HepG2 (cell line): ENCODE measurements at regions not wholly inside any gene's neighbourhood (a gene's known extent, or its start where the extent isn't known, plus 50 kb on each side); places are given as distances from the start of the nearest gene placed in this dataset.
A peak's percentile ranks its signal among the peaks of the same experiment; 100 is the strongest.

Experiments
- ATAC-seq: fragments of 200-7000 bp; cut with Tn5 transposase; 3 replicates; pipeline ENCODE4 v1.9.1; 2020; ENCODE audit warnings: mild to moderate bottlenecking, moderate library complexity
- BruUV-seq: library from RNA; stranded (reverse); fragments of 400-500 nt; replicated peaks from 2 replicates; lab custom pipeline; 2021; lab: Mats Ljungman, UMichigan
- CTCF ChIA-PET: fragments of 300-600 bp; formaldehyde crosslinking; extraction: SDS; loops from one replicate; lab custom pipeline; 2021; ENCODE audit warnings: low total read pairs, inconsistent platforms, low intra/inter-chr PET ratio; lab: Yijun Ruan, JAX
- POLR2A ChIA-PET: fragments of 350-600 bp; sonication (Branson Sonifier 250); formaldehyde crosslinking; loops from one replicate; lab custom pipeline; 2020; ENCODE audit warnings: antibody characterized with exemption, inconsistent platforms; lab: Yijun Ruan, JAX
- DNase-seq: peaks from one replicate; pipeline ENCODE4 v3.0.0-alpha.2; 2015; ENCODE audit warnings: low spot score
- FAIRE-seq: peaks from 3 replicates; lab custom pipeline; 2011; peaks lifted over from hg19 to GRCh38; lab: Jason Lieb, UNC
- H2AFZ ChIP-seq: one replicate; pipeline ENCODE4 v1.6.1; 2011; ENCODE audit warnings: low read length, inconsistent platforms
- H3K27ac ChIP-seq: fragments of 300-600 bp; 3 replicates; pipeline ENCODE4 v1.8.0; 2011; ENCODE audit warnings: mixed run types, mild to moderate bottlenecking, mixed read lengths, low read length, inconsistent platforms; ENCODE audit not compliant: insufficient read depth; ENCODE audit errors: extremely low read length
- H3K27me3 ChIP-seq, 2 experiments: fragments of 200-600 bp in 1 of 2; 2 replicates in 1 of 2; 3 replicates in 1 of 2; pipeline versions ENCODE4 v1.6.0 to v1.8.0; 2011; ENCODE audit warnings: low read length in 2 of 2, mild to moderate bottlenecking in 2 of 2, moderate library complexity in 2 of 2, inconsistent platforms in 1 of 2; ENCODE audit not compliant: insufficient read depth in 2 of 2, control insufficient read depth in 1 of 2
- H3K36me3 ChIP-seq, 2 experiments: fragments of 200-600 bp in 1 of 2; replicated peaks in 1 of 2; 2 replicates in 1 of 2; 3 replicates in 1 of 2; pipeline versions ENCODE4 v1.5.1 to v1.8.0; 2011; ENCODE audit warnings: low read length in 2 of 2, inconsistent platforms in 1 of 2; ENCODE audit not compliant: insufficient read depth in 2 of 2, control insufficient read depth in 1 of 2
- H3K4me1 ChIP-seq: 2 replicates; pipeline ENCODE4 v1.5.1; 2012; ENCODE audit warnings: low read length, inconsistent platforms; ENCODE audit not compliant: insufficient read depth
- H3K4me2 ChIP-seq: 2 replicates; pipeline ENCODE4 v1.6.0; 2011; ENCODE audit warnings: low read depth, low read length, inconsistent platforms
- H3K4me3 ChIP-seq, 3 experiments: fragments of 200-600 bp in 1 of 3; sonication (generic), shearing (Covaris generic) in 1 of 3; replicated peaks in 1 of 3; 2 replicates each; pipeline ENCODE4 v1.5.1; 2011 to 2016; ENCODE audit warnings: low read length in 3 of 3, inconsistent platforms in 2 of 3, low read depth in 2 of 3, mild to moderate bottlenecking in 2 of 3, control low read depth in 1 of 3, mixed read lengths in 1 of 3; ENCODE audit not compliant: insufficient read depth in 1 of 3
- H3K79me2 ChIP-seq: one replicate; pipeline ENCODE4 v1.6.1; 2011; ENCODE audit warnings: low read length, inconsistent platforms; ENCODE audit not compliant: insufficient read depth
- H3K9ac ChIP-seq: 2 replicates; pipeline ENCODE4 v1.6.0; 2011; ENCODE audit warnings: mild to moderate bottlenecking, low read depth, low read length, inconsistent platforms; ENCODE audit not compliant: insufficient read depth
- H3K9me3 ChIP-seq: 2 replicates; pipeline ENCODE4 v1.5.1; 2012; ENCODE audit warnings: mild to moderate bottlenecking, low read length
- H4K20me1 ChIP-seq: 2 replicates; pipeline ENCODE4 v1.6.0; 2011; ENCODE audit warnings: inconsistent platforms, mild to moderate bottlenecking, low read length, moderate library complexity; ENCODE audit not compliant: insufficient read depth
- ATF1 ChIP-seq: IDR thresholded peaks from 2 replicates; pipeline ENCODE4 v1.6.1; 2016; ENCODE audit warnings: mild to moderate bottlenecking, control low read depth
- CEBPB ChIP-seq: IDR thresholded peaks from 2 replicates; pipeline ENCODE4 v1.6.1; 2011; ENCODE audit warnings: low read depth, low read length, improper control_type of control experiment, borderline replicate concordance
- RARG ChIP-seq: sonication (generic); formaldehyde crosslinking; IDR thresholded peaks from 2 replicates; pipeline ENCODE4 v1.4.0; 2020; ENCODE audit warnings: low read depth, mild to moderate bottlenecking, missing genetic modification reagents
- RFXANK ChIP-seq: IDR thresholded peaks from 2 replicates; pipeline ENCODE4 v1.6.1; 2016
- ZNF20 ChIP-seq: sonication (generic); formaldehyde crosslinking; IDR thresholded peaks from 2 replicates; pipeline ENCODE4 v1.4.0; 2020; ENCODE audit warnings: mild to moderate bottlenecking, moderate library complexity, missing genetic modification reagents
- ZNF619 ChIP-seq: sonication (generic); formaldehyde crosslinking; IDR thresholded peaks from 2 replicates; pipeline ENCODE4 v1.4.0; 2020; ENCODE audit warnings: mild to moderate bottlenecking, missing genetic modification reagents
- ZNF644 ChIP-seq: IDR thresholded peaks from 2 replicates; pipeline ENCODE4 v1.6.1; 2016; ENCODE audit warnings: low read depth
- WGBS: methylation state at CpG from one replicate; pipeline ENCODE4 v1.1.6; 2017; ENCODE audit warnings: low lambda C conversion rate; 5-methylcytosine and 5-hydroxymethylcytosine counted together
- in situ Hi-C: cut with HindIII; loops from 2 replicates; pipeline ENCODE4 v1.10.0; 2017; ENCODE audit warnings: low pct_unique_long_range_greater_than_20kb; ENCODE audit not compliant: extremely low pct_ligation_motif_present
- intact Hi-C: fragments of 100-400 bp; cut with micrococcal nuclease; formaldehyde crosslinking; loops from one replicate; pipeline ENCODE4 v1.10.0; 2022; ENCODE audit not compliant: unreplicated experiment
- TF ChIP-seq, protein P1 (sequence below): IDR thresholded peaks from 2 replicates; pipeline ENCODE4 v1.6.1; 2016; ENCODE audit warnings: missing compliant biosample characterization, missing genetic modification reagents, borderline replicate concordance
- TF ChIP-seq, protein P2 (sequence below): sonication (generic); formaldehyde crosslinking; IDR thresholded peaks from 2 replicates; pipeline ENCODE4 v1.4.0; 2020; ENCODE audit warnings: mild to moderate bottlenecking, missing genetic modification reagents
- TF ChIP-seq, protein P3 (sequence below): sonication (generic); formaldehyde crosslinking; IDR thresholded peaks from 2 replicates; pipeline ENCODE4 v1.5.1; 2020; ENCODE audit warnings: mild to moderate bottlenecking, missing genetic modification reagents
- TF ChIP-seq, protein P4 (sequence below): fragments of 450-650 bp; IDR thresholded peaks from 2 replicates; pipeline ENCODE4 v1.6.1; 2016

DNA sequence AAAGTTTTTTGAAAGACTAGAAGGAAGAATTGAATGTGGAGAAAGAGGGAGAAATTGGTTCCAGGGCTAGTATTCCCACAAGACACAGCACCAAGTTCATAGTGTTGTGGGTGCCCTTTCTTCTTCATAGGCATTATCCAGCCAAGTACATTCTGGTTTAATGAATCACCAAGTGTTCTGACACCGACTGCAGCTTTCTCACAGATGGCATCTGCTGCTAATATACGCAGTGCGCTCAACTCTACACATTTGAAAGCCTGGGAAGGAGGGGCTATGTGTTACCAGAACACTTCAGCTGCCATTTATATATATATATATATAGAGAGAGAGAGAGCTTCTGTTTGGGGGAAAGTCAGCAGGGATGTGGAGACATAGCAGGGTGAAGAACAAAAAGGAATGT lies 1168.4 kb downstream of the GATA3 start (continued):
- TF ChIP-seq ZNF644 (CRISPR knock-in tag) (no peak), ZNF20 (CRISPR knock-in tag) (no peak), ATF1 (CRISPR knock-in tag) (no peak), RARG (CRISPR knock-in tag) (no peak), RFXANK (CRISPR knock-in tag) (no peak)
- TF ChIP-seq, protein P1, sequence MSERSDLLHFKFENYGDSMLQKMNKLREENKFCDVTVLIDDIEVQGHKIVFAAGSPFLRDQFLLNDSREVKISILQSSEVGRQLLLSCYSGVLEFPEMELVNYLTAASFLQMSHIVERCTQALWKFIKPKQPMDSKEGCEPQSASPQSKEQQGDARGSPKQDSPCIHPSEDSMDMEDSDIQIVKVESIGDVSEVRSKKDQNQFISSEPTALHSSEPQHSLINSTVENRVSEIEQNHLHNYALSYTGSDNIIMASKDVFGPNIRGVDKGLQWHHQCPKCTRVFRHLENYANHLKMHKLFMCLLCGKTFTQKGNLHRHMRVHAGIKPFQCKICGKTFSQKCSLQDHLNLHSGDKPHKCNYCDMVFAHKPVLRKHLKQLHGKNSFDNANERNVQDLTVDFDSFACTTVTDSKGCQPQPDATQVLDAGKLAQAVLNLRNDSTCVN (CRISPR knock-in tag), result no peak
- TF ChIP-seq, protein P2, sequence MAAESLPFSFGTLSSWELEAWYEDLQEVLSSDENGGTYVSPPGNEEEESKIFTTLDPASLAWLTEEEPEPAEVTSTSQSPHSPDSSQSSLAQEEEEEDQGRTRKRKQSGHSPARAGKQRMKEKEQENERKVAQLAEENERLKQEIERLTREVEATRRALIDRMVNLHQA (CRISPR knock-in tag), result no peak
- TF ChIP-seq, protein P3, sequence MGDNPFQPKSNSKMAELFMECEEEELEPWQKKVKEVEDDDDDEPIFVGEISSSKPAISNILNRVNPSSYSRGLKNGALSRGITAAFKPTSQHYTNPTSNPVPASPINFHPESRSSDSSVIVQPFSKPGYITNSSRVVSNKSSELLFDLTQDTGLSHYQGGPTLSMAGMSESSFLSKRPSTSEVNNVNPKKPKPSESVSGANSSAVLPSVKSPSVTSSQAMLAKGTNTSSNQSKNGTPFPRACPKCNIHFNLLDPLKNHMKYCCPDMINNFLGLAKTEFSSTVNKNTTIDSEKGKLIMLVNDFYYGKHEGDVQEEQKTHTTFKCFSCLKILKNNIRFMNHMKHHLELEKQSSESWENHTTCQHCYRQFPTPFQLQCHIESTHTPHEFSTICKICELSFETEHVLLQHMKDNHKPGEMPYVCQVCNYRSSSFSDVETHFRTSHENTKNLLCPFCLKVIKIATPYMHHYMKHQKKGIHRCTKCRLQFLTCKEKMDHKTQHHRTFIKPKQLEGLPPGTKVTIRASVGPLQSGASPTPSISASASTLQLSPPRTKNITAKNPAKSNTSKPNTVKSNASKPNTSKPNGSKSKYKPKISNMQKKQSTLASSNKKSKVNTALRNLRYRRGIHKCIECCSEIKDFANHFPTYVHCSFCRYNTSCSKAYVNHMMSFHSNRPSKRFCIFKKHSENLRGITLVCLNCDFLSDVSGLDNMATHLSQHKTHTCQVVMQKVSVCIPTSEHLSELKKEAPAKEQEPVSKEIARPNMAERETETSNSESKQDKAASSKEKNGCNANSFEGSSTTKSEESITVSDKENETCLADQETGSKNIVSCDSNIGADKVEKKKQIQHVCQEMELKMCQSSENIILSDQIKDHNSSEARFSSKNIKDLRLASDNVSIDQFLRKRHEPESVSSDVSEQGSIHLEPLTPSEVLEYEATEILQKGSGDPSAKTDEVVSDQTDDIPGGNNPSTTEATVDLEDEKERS (CRISPR knock-in tag), result no peak

DNA sequence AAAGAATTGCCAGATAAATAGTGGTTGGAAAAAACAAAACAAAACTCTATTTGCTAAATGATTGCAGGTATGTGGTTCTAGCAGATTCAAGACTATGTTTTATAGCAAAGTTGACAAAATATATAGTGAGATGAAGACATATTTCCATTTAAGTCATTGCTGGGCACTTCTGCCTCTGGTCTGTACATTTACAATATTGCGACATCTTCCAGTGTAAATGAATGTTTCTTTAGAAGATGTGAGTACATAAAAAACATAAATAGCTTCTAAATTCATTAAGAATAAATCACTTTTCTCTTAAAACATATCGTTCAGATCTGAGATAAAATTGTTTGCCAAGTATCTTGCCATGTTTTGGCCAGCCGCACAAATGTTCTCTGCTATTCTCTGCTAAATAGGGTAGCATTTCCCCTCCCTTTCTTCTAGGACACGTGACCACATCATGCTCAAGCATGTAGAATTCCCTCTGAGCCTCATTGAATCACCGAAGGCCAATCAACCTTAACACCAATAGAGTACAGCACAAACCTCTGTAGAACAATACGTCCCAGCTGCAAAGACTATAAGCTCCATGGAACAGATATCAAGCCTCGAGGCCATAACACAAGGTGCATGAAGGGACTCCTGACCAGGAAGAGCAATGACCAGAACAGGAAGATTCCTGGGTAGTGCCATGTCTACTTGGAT lies 1173.3 kb downstream of the GATA3 start:
- Histone ChIP-seq H3K9me3 (no peaks in the 10 kb centered on the region), H3K27me3 (no peaks in the 10 kb centered on the region; a peak in 1 of 5 replicates), H3K9ac (no peak overlapping the region), H3K4me3 (no peak overlapping the region), H3K27ac (no peak overlapping the region), H3K4me1 (no peaks in the 10 kb centered on the region), H4K20me1 (no peaks in the 10 kb centered on the region), H2AFZ (no peak overlapping the region), H3K4me2 (no peak overlapping the region), H3K79me2 (no peaks in the 10 kb centered on the region), H3K36me3 (no peaks in the 10 kb centered on the region)
- CTCF ChIA-PET, result no interaction called here
- in situ Hi-C loops, result no loop called here
- FAIRE-seq (no peak), ATAC-seq (no peak), DNase-seq (no peak)
- no TSS peak for BruUV-seq
- POLR2A ChIA-PET, result no interaction called here
- intact Hi-C loops, result no loop called here
- WGBS, result 26% methylated on average over 7 of the region's 7 CpGs
- TF ChIP-seq ZNF619, result no peak
- TF ChIP-seq CEBPB, result peak; percentile 81
- TF ChIP-seq, protein P4, sequence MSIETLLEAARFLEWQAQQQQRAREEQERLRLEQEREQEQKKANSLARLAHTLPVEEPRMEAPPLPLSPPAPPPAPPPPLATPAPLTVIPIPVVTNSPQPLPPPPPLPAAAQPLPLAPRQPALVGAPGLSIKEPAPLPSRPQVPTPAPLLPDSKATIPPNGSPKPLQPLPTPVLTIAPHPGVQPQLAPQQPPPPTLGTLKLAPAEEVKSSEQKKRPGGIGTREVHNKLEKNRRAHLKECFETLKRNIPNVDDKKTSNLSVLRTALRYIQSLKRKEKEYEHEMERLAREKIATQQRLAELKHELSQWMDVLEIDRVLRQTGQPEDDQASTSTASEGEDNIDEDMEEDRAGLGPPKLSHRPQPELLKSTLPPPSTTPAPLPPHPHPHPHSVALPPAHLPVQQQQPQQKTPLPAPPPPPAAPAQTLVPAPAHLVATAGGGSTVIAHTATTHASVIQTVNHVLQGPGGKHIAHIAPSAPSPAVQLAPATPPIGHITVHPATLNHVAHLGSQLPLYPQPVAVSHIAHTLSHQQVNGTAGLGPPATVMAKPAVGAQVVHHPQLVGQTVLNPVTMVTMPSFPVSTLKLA, result peak; percentile 35; the same call in 1 of the 2 replicates
- TF ChIP-seq, all 625 proteins: peak for 2
